NCI-H446 treated with DMSO at 0.1 percent for 48 hours (cell line): ENCODE measurements at regions not wholly inside any gene's neighbourhood (a gene's known extent, or its start where the extent isn't known, plus 50 kb on each side); places are given as distances from the start of the nearest gene placed in this dataset.

Experiments
- DNase-seq: peaks from one replicate; lab custom pipeline; 2025; lab: John Stamatoyannopoulos, UW

DNA sequence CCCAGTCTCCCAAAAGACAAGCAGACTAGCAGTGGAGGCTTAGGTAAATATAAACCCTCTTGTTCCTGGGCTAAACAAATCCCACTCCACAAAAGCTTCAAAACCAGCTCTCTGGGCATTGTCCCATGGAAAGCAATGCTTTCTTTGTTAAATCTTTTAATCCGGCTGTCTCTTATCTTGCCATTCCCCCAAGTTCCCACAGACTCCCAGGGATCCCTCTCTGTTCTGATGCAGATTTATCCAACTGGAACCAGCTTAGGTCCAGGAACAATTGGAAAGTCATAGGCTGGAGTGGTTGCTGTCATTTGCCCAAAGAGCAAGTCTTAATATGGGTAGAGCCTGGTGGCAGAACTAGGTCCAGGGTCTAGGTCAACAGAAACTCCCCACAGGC, 110.1 kb upstream of the ATP1A1 start:
- no peak for DNase-seq

DNA sequence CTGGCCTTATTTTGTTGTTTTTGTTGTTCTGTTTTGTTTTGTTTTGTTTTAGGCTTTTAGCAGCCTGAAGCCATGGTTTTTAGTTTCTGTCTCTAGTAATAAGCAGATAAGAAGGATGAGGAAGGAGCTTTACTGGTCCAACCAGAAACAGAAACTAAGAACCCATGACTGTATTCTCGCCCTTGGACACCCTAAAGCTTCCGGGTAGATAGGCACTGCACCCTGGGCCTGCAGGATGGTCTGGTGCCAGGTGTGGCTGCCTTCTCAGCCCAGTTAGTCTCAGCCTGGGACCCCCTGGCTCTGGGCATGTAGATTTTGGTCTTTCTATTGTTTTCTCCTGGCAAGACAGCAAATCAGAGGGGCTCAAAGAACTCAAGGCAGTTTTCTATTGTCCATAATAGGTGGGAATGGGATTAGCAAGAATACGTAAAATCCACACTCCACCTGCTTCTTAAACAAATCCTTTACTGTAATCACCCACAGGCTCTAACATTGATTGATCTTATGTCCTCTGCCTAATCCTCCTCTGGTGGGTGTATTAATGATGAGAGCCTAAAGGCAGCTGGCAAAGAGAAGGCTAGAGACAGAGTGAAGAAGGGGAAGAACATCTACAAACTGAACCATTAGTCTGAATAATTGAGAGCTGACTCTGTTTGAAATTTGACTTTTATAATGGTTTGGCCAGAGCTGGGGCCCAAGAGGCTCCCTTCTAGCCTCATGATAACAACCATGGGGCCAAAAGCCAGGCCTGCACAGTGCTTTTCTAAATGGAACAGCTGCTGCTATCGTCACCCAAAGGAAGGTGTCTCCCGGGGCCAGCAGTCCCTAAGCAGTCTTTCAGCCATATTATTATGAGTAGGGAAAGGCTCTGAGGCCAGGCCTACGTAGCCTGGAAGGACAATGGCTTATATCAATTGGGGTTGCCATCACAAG, 106.8 kb upstream of the ATP1A1 start:
- no peak for DNase-seq

DNA sequence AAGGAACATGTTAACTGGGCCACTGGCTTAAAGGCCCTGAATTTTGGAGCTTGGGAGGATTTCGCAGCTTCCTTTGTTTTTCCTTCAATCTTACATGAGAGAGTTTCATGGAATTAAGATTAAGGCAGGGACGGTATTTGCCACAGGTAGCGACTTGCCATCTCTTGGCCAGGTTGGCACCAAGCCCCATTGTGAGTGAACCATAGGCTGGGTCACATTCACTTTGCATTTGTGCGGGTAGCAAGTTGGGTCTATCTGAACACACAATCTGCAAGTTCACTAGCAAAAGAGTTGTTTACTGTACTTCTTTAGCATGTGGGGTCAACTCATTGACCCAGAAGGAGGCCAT, 106.2 kb upstream of the ATP1A1 start:
- DNase-seq: no peak

DNA sequence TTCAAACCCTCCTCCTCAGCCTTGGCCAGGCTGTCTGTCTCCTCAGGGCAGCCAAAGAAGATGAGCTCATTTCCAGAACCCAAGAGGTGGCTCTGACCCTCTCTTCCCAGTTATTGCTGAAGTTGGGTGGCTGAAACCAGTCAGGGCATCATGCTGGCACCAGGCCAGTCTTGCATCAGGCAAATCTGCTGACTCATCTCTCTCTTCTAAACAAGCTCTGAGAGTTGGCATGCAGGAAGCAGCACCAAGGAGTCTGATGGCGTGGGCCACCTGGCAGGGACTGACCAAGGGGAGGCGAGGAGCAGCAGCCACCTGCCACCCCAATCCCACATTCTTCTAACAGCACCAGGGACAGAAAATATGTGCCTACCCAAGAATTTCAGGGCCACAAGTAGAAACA, 104.8 kb upstream of the ATP1A1 start:
- peak; percentile 86 for DNase-seq

DNA sequence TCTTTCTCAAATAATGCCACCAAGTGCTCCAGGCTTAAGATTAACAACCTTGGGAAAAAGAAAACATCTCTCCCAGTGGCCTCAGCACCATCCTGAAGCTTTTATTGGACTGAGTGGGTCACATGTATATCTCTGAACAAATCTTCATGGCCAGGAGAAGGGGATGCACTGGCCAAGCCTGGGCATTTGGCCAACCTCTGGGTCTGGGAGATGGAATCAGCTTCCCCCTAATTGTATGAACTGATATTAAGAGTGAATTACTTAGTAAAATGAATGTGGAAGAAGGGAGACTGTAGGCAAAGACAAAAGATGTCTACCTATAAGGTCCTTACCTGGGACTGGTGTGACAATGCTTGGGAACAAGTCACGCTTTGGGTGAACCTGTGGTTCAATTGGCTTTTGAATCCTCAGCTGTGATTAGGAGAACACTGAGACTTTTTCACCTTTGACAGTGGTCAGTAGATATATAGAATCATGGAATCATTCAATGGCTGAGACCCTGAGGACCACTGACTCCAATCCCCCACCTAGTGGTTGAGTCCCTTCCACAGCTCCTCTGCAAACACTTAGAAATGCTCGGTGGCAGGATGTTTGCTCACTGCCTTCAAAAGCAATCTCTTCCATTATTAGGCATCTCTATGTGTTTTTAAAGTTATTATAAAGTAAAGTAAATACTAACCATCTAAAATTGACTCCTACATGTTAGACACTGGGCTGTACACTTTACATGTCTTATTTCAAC, 102.6 kb upstream of the ATP1A1 start:
- DNase-seq: peak; percentile 26

DNA sequence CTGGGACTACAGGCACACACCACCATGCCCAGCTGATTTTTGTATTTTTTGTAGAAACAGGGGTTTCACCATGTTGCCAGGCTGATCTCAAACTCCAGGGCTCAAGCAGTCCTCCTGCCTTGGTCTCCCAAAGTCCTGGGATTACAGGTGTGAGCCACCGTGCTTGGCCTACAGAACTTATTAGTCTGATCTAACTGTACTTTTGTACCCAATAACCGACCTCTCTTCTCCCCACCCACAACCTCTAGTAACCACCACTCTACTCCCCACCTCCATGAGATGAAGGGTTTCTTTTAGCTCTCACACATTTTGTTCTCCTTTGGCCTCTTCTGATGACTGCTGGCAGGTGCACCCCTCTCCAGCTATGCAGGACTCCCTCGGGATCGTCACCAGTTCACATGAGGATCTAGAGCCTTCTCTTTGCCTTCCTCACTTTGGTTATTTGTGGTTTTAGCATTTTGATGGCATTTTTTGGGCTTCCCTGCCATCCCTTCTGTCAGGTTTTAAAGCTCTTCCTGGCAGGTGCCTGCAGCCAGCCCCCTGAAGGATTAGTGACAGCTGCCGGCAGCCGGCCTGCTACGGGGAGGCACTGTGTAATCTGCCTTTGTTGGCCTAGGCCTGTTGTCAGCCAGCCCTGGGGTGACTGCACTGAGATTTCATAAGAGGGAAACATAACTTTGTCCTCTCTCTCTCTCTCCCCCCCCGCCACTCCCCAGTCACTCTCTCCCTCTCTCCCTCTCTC, 99.8 kb upstream of the ATP1A1 start:
- DNase-seq: no peak

DNA sequence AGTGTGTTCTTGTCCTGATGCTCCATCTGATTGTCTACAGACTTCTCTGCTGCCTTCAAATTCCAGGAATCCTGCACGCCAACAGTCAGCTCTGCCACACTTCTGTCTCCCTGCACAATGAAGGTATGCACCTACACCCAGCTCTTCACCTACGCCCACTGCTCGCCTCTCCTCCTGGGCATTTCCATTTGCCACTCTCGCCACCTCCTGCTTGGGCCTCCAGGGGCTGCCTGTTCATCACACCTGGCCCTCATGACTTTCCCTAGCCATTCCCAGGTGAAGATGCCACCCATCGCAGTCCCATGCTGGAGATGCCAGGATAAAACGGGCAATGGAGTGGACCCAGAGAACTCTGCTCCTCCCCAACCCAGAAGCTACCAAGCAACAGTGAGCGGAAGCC, 96.5 kb upstream of the ATP1A1 start:
- DNase-seq: no peak

DNA sequence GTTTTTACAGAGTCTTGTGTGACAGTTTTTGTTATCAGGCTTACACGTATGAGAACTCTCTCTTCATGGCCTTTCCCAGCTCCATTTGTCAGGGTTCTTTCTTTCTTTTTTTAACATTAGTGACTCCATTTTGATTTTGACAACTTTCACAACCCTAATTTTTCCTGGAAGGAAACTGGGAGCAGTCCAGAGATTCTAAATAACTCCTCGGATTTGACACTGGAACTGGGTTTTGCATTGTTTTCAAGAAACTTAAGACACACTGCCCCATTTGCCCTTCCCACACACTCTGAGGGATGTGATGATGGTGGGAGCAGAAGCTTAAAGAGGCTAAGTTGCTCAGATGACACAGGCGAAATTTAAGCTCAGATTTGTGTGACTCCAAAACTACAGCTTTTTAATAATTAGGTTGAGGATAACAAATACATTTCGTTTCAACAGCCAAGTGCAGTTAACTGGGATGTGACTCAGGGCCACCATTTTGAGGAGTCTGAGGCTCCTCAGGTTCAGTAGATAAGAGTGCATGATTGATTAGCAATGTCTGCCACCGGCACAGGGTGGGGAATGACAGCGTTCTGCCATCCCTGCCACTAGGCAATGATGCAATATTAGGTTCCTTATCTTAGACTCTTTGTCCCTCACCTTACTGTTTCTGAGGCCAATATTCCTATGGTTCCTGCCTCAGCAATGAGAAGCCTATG, 95.1 kb upstream of the ATP1A1 start:
- no peak for DNase-seq

DNA sequence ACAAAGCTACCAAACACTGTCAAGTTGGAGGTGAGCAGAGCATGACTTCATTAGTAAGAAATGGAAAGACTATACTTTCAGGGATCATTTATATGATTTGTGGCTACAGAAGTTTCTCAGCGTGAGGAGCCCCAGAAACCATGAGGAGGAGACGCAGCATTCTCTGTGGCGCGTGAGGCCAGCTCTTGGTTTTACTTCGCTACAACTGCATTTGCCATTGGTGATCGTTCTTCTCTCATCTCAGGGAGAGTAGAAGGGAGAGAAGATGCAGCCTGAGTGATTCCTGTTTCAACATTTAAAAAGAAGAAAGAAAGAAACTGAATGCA, 94.5 kb upstream of the ATP1A1 start:
- DNase-seq: no peak

DNA sequence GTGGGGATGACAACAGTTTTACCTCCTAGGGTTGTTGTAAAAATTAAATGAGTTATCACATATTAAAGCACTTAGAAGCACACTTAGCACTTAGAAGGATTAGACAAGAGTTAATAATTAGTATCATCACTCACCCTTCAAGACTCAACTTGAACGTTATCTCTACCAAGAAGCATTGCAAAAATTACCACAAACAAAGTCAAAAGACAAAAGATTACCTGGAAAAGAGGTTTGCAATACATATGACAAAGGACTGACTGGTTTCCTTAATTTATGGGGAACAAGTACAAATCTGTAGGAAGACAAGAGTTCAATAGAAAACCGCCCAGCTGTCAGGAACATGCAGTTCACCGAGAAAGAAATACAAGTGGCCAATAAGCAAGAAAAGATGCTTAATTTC, 93.3 kb upstream of the ATP1A1 start:
- DNase-seq: no peak

DNA sequence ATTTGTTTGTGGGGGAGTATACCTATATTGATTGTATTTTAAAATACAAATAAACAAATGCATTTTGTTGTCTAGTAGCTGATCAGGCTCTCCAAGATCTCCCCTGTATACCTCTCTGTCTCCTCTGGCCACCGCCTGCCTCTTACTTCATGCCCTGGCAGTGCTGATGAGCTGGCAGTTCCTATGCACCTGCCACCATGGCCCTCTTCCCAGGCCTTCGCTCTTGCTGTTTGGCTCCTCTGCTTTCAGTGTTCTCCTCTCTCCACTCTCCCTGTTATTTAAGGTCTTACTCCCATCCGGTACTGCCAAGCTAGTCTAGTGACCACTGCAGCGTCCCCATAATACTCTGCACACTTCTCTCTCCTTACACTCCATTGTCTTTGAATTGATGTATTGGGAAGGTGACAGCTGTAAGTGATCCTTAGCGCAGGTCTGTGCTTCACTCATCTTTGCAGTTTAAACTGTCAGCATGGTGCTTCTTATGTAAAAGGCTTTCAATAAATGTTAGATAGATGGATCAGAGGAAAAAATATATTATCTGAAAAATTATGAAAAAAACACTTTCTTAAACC, 88.1 kb upstream of the ATP1A1 start:
- peak; percentile 40 for DNase-seq

DNA sequence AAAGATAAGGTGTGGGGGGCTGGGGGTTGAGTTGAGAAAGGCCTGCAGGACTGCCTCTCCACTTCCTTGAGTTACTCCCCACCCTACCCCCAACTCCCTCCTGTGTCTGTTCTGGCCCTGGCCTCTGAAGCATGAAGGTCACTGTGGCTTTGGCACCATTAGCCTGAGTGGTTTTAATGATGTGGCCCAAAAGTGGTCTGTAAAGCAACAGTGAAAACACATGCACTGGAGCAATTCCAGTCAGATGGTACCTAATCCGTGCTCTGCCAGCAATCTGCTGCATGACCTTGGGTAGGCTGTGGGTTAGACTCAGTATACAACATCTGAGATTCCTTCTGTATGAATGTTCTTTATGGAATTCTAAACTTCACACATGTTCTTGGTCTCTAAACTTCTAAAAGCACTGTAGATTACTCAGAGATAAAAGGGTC, 86.5 kb upstream of the ATP1A1 start:
- no peak for DNase-seq

DNA sequence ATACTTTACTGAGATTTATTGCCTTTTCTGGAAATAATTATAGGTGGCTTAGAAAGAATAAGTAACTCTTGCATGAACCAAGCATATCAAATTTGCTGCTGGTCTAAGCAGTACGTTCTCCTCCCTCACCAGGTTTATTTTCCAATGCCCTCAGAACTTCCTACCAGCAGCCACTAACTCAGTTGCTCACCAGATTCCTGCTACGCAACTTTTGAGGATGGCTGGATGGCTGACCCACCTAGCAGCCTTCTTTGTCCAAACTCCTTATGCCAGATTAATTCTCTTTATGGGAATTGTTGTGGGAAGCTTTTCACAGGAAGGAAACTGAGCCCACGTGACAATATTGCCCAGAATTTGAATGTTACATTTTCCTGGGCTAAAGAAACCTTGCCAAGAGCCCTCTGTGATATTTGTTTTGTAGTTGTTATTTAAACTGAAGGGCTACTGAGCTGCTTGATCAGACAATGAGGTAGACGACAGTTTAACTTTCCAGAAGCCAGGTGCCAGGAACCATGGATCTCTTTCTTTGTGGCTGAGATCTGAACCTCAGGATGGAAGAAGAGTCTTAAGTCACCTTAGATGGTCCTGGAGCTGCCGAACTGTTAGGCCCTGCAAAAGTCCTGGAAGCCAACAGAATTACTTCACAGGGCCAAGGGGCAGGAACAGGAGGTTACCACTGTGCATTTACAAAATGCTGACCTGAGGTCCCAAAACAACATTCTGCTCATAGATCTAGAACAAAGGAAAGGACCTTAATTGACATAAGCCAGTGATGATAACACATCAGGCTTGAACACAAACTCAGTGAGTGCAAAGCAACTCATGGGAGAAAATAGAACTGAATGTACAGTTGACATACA, 85.5 kb upstream of the ATP1A1 start:
- DNase-seq: no peak

DNA sequence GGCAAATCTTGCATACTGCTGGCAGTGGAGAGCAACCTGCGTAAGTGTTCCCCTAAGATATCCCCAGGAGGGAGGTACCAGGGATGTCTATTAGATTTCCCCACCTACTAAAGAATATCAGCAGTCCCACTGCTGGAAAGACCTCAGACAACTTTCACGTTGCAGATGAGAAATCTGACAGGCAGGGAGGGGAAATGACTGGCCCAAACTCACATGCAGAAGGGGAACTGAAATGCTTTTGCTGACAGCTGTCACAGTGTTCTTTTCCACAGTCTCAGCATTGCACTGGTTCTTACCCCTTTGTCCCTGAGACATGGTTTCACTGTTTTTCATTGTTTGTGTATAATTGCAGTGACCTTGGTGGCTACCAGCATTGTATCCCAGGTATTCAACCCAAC, 84.8 kb upstream of the ATP1A1 start:
- DNase-seq: no peak

DNA sequence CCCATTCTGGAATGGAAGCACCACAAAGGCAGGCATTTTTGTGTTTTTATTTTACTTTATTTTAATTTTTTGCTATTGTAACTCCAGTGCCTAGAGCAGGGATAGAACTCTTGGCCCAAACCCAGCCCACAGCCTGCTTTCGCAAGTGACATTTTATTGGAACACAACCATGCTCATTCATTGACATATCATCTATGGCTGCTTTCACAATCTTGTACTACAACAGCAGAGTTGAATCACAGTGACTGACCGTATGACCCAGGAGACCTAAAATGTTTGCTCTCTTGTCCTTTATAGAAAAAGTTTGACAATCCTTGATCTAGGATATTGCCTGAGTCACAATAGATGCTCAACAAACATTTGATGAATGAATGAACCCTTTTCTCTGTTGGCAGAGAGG, 83.9 kb upstream of the ATP1A1 start:
- DNase-seq: no peak

DNA sequence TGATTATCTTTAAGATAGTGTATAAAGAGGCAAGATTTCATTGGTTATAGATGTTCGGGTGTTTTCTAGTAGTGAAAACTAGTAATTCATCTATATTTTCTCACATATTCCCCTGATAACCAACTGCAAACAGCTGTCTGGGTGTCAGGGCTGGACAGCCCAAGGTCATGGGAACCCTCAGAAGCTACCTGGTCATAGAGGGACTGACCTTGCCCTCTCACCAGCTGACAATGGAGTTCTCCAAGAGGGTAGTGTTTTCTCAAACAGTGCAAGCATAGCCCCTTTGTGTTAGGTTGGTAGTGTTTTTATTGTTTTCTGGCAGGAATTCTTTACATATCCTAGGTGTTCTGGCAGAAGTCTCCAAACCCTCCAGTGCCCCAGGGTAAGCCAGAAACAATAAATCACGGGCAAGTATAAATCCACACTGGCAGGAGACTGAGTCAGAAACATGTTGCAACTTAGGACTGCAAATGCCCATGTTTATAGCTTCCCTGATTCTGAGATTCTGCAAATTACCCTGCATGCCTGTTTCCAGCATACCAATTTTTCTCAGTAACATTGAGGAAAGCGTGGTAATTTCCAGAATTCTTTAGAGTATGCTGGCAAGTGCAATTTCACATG, 82.8 kb upstream of the ATP1A1 start:
- DNase-seq: no peak

DNA sequence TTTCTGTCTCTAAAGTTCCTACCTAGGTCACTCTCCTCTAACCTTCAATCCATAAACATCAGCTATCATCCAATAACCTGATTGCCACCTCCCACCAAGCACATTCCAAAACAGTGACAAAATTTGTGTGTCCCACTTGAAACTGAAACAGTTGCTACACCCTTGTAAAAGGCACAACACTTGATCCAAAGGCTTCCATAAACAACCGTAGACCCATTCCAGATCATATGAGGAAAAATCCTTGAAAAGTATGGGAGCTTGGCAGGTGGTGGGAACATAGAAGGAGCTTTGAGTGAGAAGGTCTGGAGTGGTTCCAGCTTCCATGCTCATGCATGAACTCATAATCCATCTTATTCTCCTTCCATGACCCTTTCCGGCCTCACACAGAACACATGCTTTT, 82.0 kb upstream of the ATP1A1 start:
- DNase-seq: no peak

DNA sequence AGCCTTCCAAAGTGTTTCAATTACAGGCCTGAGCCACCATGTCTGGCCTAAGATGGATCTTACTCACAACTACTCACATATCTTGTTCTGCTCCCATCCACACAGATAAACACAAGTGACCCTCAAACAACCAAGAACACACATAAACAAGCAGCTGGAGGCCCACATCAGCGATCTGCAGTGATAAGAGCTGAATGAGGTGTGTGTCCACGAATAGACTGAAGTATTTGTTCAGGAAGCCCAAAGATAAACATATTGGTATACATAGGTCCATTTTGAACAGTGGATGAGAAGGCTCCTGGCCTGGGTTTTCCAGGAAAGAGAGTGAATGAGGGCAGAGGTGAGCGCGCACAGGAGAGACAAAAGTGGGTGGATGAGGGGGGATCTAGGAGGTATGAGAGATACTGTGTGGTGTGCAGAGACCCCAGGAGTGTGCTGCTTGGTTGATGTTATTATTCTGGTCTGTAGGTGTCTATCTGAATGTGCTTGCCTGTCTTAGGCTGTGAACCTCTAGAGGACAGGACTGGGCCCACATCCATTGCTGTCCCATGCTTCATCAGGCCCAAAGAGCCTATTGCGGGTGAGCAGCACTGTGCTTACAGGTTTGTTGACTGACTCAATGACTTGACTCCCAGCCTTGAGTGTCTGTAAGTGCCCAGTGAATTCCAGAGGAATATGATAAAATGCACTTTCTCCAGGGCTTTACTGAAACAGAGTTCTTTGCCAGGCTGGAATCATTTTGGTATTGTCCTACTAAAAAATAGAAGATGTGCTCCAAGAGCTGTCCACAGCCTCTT, 79.9 kb upstream of the ATP1A1 start:
- DNase-seq: no peak

DNA sequence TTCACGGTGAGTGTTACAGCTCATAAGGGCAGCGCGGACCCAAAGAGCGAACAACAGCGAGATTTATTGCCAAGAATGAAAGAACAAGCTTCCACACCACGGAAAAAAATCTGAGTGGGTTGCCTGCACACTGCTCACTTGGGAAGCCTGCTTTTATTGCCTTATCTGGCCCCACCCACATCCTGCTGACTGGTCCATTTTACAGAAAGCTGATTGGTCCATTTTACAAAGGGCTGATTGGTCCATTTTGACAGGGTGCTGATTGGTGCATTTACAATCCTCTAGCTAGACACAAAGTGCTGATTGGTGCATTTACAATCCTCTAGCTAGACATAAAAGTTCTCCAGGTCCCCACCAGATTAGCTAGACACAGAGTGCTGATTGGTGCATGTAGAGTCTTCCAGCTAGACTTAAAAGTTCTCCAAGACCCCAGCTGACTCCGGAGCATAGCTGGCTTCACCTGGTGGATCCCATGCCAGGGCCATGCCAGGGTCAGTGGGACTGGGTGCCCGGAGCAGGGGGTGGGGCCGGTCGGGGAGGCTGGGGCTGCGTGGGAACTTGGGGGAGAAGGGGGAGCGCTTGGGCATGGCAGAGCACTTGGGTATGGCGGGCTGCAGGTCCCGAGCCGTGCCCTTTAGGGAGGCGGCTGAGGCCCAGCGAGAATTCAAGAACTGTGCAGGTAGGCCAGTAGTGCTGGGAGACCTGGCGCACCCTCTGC, 75.4 kb upstream of the ATP1A1 start:
- DNase-seq: no peak
